ENCODE measurements at regions not wholly inside any gene's neighbourhood (a gene's known extent, or its start where the extent isn't known, plus 50 kb on each side); places are given as distances from the start of the nearest gene placed in this dataset.

DNA sequence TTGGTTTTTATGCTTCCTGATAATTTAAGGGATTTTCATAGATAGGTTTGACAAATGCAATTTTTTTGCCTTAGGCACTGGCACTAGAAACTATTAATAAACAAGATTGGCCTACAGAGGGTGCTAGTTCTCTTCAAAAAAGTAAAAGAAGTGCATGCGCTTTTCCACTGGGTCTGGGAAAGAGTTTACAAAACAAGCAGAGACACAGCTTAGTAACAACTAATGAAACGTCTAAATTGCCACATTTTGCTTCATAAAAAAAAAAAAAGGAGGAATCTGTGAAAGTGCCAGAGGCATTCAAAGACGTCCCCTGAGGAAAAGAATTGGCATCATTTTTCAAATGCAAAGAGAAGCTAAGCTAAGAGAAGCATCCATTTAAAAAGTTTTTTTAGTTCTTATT, 58.3 kb upstream of the EEA1 start:
- no peak overlapping the region for H3K4me3 ChIP-seq
- 5 to 6% methylated on average over 3 of the region's 3 CpGs for WGBS, 2 experiments (ENCODE audit: low coverage in 1 of 2, low lambda C conversion rate in 2 of 2, missing lambda C conversion rate in 2 of 2)
- in situ Hi-C loops (cut with MboI): loop anchor here (10.0 to 25.0 kb wide), 2 partner anchors 407 to 1125 kb away; no protein-coding TSS in a partner anchor
- TF ChIP-seq EZH2phosphoT487 (IDR thresholded peaks at IDR 0.05; ENCODE audit: insufficient read depth, low read depth) (no peak), EZH2 (IDR thresholded peaks at IDR 0.05; ENCODE audit: insufficient read depth, poor library complexity, severe bottlenecking) (no peak)
- peaks cover 3% of the 10 kb centered on the region; the same call in 1 of the 2 replicates for H3F3A ChIP-seq (ENCODE audit: insufficient read depth)
- no peaks in the 10 kb centered on the region for H3K79me2 ChIP-seq (ENCODE audit: insufficient read depth)
- no peak overlapping the region for H3K27ac ChIP-seq
- H2AFZ ChIP-seq: peak overlapping the region; percentile 78
- H3K9me3 ChIP-seq (ENCODE audit: low read depth): no peaks in the 10 kb centered on the region
- H3K9ac ChIP-seq: peak overlapping the region; percentile 29; the same call in 1 of the 2 replicates
- no peak overlapping the region for H3K4me2 ChIP-seq (ENCODE audit: unreplicated experiment)
- H3K36me3 ChIP-seq (ENCODE audit: low read depth): no peaks in the 10 kb centered on the region
- H3K9me2 ChIP-seq (ENCODE audit: insufficient read depth): no peaks in the 10 kb centered on the region
- DNase-seq: peak; percentile 89
- no peaks in the 10 kb centered on the region for H3K27me3 ChIP-seq (replicated peaks; ENCODE audit: insufficient read depth)
- H4K20me1 ChIP-seq (ENCODE audit: insufficient read depth): no peaks in the 10 kb centered on the region
- H3K4me1 ChIP-seq (ENCODE audit: insufficient read depth): peaks cover 7% of the 10 kb centered on the region

DNA sequence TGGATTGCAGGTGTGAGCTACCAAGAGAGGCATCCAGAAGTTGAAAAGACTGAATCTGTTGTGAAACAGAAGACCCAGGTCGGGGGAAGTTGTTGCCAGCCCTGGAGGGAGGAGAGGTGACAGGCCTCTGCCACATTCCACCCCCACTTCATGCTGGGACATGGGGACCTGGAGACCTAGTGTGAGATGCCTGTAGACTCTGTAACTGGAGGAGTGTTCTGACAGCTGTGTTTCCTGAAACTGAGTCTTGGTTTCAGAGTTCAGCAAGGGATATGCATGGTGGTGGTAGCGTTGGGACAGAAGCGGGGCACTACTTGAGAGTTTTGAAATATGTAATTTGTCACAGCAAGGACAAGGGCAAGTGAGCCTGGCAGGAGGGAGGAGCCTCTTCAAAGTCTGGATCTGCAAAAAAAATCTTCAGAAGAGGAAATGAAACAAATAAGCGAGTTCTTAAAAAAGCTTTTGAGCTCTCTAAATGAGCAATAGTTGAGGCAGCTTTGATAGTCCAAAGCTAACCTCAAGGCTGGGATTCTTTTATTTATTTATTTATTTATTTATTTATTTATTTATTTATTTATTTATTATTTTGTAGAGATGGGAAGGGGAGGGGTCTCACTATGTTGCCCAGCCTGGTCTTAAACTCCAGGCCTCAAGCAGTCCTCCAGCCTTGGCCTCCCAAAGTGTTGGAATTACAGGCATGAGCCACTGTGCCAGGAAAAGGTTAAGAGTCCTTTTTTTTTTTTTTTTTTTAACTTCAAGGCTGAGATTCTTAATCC, 58.9 kb upstream of the EEA1 start:
- Histone ChIP-seq H3K79me2 (ENCODE audit: insufficient read depth) (no peaks in the 10 kb centered on the region), H3F3A (ENCODE audit: insufficient read depth) (peaks cover 3% of the 10 kb centered on the region; the same call in 1 of the 2 replicates), H3K9me2 (ENCODE audit: insufficient read depth) (no peaks in the 10 kb centered on the region), H3K27ac (no peak overlapping the region), H3K9me3 (ENCODE audit: low read depth) (no peaks in the 10 kb centered on the region), H3K9ac (peak overlapping the region; percentile 29; the same call in 1 of the 2 replicates), H3K4me3 (no peak overlapping the region), H4K20me1 (ENCODE audit: insufficient read depth) (no peaks in the 10 kb centered on the region), H3K4me1 (ENCODE audit: insufficient read depth) (peaks cover 7% of the 10 kb centered on the region), H3K36me3 (ENCODE audit: low read depth) (no peaks in the 10 kb centered on the region), H3K27me3 (replicated peaks; ENCODE audit: insufficient read depth) (no peaks in the 10 kb centered on the region), H3K4me2 (ENCODE audit: unreplicated experiment) (no peak overlapping the region), H2AFZ (peak overlapping the region; percentile 78)
- 85 to 92% methylated on average over 4 of the region's 4 CpGs for WGBS, 2 experiments (ENCODE audit: low coverage in 1 of 2, low lambda C conversion rate in 2 of 2, missing lambda C conversion rate in 2 of 2)
- TF ChIP-seq EZH2 (IDR thresholded peaks at IDR 0.05; ENCODE audit: insufficient read depth, poor library complexity, severe bottlenecking) (no peak), EZH2phosphoT487 (IDR thresholded peaks at IDR 0.05; ENCODE audit: insufficient read depth, low read depth) (no peak)
- in situ Hi-C loops (cut with MboI): loop anchor here (10.0 to 25.0 kb wide), 2 partner anchors 407 to 1124 kb away; no protein-coding TSS in a partner anchor
- no peak for DNase-seq

DNA sequence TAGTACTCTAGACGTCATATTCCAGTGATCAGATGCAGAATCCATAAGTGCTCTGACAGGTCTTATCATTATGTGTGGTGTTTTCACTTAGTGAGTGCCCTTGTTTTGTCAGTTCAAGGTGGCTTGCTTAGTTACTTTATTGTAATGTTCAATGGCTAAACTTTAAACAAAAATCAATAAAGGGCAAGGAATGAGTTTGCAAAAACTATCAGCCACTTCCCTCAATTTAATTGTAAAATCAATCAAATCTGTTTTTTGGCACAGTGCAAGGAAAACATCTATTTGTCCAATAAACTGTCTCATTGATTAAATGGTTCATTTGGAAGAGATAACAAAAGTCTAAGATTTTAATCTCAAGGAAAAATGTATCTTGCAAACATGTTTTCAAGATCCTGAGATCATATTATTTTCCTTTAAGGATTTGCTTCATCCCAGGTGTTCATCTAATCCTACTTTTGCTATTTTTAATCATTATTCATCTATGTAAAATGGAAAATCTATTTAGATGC, 59.6 kb upstream of the EEA1 start:
- H4K20me1 ChIP-seq (ENCODE audit: insufficient read depth): no peaks in the 10 kb centered on the region
- H3K36me3 ChIP-seq (ENCODE audit: low read depth): no peaks in the 10 kb centered on the region
- H3K27me3 ChIP-seq (replicated peaks; ENCODE audit: insufficient read depth): no peaks in the 10 kb centered on the region
- no peak overlapping the region for H3K9ac ChIP-seq
- peaks cover 7% of the 10 kb centered on the region for H3K4me1 ChIP-seq (ENCODE audit: insufficient read depth)
- H2AFZ ChIP-seq: no peak overlapping the region
- 100% methylated on average over 1 of the region's 1 CpG for WGBS, 2 experiments (ENCODE audit: low coverage in 1 of 2, low lambda C conversion rate in 2 of 2, missing lambda C conversion rate in 2 of 2)
- H3K27ac ChIP-seq: no peak overlapping the region
- TF ChIP-seq EZH2phosphoT487 (IDR thresholded peaks at IDR 0.05; ENCODE audit: insufficient read depth, low read depth): no peak
- TF ChIP-seq EZH2 (IDR thresholded peaks at IDR 0.05; ENCODE audit: insufficient read depth, poor library complexity, severe bottlenecking): no peak
- no peaks in the 10 kb centered on the region for H3K79me2 ChIP-seq (ENCODE audit: insufficient read depth)
- in situ Hi-C loops (cut with MboI): loop anchor here (10.0 to 25.0 kb wide), 2 partner anchors 406 to 1124 kb away; no protein-coding TSS in a partner anchor
- no peak overlapping the region for H3K4me2 ChIP-seq (ENCODE audit: unreplicated experiment)
- peaks cover 3% of the 10 kb centered on the region; the same call in 1 of the 2 replicates for H3F3A ChIP-seq (ENCODE audit: insufficient read depth)
- no peaks in the 10 kb centered on the region for H3K9me3 ChIP-seq (ENCODE audit: low read depth)
- no peak overlapping the region for H3K4me3 ChIP-seq
- no peaks in the 10 kb centered on the region for H3K9me2 ChIP-seq (ENCODE audit: insufficient read depth)
- no peak for DNase-seq

DNA sequence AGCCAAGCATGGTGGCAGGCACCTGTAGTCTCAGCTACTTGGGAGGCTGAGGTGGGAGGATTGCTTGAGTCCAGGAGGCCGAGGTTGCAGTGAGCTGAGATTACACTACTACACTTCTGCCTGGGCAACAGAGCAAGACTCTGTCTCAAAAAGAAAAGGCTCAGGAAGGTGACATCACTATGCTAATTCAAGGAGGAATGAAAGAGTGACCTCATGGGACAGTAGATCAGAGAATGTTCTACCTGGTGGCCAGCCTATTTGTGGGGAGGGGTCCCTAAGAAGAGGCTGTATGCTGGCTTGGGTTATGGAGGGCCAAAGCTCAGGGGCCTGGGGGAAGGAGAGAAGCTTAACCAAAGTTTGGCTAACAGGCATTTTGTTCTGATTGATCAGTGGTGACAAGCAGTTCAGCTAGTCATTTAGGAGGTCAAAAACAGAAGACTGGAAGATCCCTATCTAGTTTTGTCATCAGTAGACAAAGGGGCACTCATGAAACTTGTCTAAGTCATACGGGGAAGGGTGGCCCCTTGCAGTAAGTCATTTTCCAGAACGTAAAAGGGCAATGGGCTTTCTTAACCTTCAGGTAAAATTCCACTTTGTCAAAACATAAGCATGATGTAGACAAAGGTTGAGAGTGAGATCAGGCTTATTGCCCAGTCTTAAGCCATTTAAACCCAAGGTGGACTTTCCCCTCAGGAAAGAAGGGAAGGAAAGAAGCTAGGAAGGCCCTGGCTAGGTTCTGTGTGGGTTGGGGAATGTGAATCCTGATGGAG, 60.8 kb upstream of the EEA1 start:
- Histone ChIP-seq H3K9ac (no peak overlapping the region), H3K4me3 (no peak overlapping the region), H3K79me2 (ENCODE audit: insufficient read depth) (no peaks in the 10 kb centered on the region), H2AFZ (no peak overlapping the region), H4K20me1 (ENCODE audit: insufficient read depth) (no peaks in the 10 kb centered on the region), H3K4me1 (ENCODE audit: insufficient read depth) (peaks cover 7% of the 10 kb centered on the region), H3F3A (ENCODE audit: insufficient read depth) (peaks cover 3% of the 10 kb centered on the region; the same call in 1 of the 2 replicates), H3K27ac (no peak overlapping the region), H3K4me2 (ENCODE audit: unreplicated experiment) (no peak overlapping the region), H3K27me3 (replicated peaks; ENCODE audit: insufficient read depth) (no peaks in the 10 kb centered on the region), H3K9me2 (ENCODE audit: insufficient read depth) (no peaks in the 10 kb centered on the region), H3K36me3 (ENCODE audit: low read depth) (no peaks in the 10 kb centered on the region), H3K9me3 (ENCODE audit: low read depth) (no peaks in the 10 kb centered on the region)
- 95 to 97% methylated on average over 3 of the region's 3 CpGs for WGBS, 2 experiments (ENCODE audit: low coverage in 1 of 2, low lambda C conversion rate in 2 of 2, missing lambda C conversion rate in 2 of 2)
- in situ Hi-C loops (cut with MboI): loop anchor here (10.0 to 25.0 kb wide), 2 partner anchors 405 to 1122 kb away; no protein-coding TSS in a partner anchor
- no peak for TF ChIP-seq EZH2phosphoT487 (IDR thresholded peaks at IDR 0.05; ENCODE audit: insufficient read depth, low read depth)
- no peak for TF ChIP-seq EZH2 (IDR thresholded peaks at IDR 0.05; ENCODE audit: insufficient read depth, poor library complexity, severe bottlenecking)
- no peak for DNase-seq
